Adrenal gland (tissue), 5 donors: ENCODE measurements at regions not wholly inside any gene's neighbourhood (a gene's known extent, or its start where the extent isn't known, plus 50 kb on each side); places are given as distances from the start of the nearest gene placed in this dataset.

Experiments
- POLR2A ChIP-seq, 2 donors: fragments of 450-650 bp; IDR thresholded peaks; one replicate each; pipeline ENCODE4 v1.6.1; 2017; ENCODE audit warnings: antibody characterized with exemption in 2 of 2, mild to moderate bottlenecking in 2 of 2, moderate library complexity in 1 of 2
- TF ChIP-seq, protein P1 (sequence below), 6 experiments: fragments of 450-650 bp in 4 of 6; fragments of 200-600 bp in 2 of 6; sonication (generic) in 1 of 6; IDR thresholded peaks; 1 replicate in 5 of 6; 2 replicates in 1 of 6; pipeline versions ENCODE4 v1.5.1 to v1.8.0; 2016 to 2021; ENCODE audit warnings: antibody characterized with exemption in 6 of 6, mild to moderate bottlenecking in 2 of 6, moderate library complexity in 1 of 6
- donor health status: DM: no; HTN: no; CAD: no.

DNA sequence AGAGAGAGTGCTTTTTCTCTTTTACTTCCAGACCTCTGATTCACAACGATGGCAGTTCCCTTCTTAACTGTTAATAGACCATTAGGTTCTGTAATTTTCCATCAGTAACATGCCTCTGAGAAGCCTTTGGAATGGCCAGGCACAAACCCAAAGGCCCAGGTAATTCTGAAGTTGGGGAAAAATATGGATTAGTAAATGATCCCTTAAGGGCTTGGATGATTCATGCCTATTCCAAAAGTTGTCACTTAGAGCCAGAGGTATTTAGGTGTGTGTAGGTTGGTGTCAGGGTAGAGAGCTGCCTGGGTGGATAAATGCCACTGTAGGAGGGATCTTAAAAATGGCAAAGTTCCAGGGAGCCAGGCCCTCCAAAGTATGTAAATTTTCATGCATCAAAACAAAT is 228.8 kb downstream of the PLK2 start:
- no peak for TF ChIP-seq POLR2A (IDR thresholded peaks at IDR 0.05)
- TF ChIP-seq, protein P1, sequence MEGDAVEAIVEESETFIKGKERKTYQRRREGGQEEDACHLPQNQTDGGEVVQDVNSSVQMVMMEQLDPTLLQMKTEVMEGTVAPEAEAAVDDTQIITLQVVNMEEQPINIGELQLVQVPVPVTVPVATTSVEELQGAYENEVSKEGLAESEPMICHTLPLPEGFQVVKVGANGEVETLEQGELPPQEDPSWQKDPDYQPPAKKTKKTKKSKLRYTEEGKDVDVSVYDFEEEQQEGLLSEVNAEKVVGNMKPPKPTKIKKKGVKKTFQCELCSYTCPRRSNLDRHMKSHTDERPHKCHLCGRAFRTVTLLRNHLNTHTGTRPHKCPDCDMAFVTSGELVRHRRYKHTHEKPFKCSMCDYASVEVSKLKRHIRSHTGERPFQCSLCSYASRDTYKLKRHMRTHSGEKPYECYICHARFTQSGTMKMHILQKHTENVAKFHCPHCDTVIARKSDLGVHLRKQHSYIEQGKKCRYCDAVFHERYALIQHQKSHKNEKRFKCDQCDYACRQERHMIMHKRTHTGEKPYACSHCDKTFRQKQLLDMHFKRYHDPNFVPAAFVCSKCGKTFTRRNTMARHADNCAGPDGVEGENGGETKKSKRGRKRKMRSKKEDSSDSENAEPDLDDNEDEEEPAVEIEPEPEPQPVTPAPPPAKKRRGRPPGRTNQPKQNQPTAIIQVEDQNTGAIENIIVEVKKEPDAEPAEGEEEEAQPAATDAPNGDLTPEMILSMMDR (IDR thresholded peaks at IDR 0.05): no peak
